SK-N-SH (cell line): ENCODE measurements at regions not wholly inside any gene's neighbourhood (a gene's known extent, or its start where the extent isn't known, plus 50 kb on each side); places are given as distances from the start of the nearest gene placed in this dataset.

ENCODE experiments used
- CTCF ChIA-PET: fragments of 300-600, 350-600 bp; formaldehyde crosslinking; extraction: SDS; loops from one replicate; lab custom pipeline; 2021; lab: Yijun Ruan, JAX
- POLR2A ChIA-PET: fragments of 350-600 bp; sonication (Branson Sonifier 250); formaldehyde crosslinking; extraction: SDS; loops from one replicate; lab custom pipeline; 2020; ENCODE audit warnings: antibody characterized with exemption, inconsistent platforms; lab: Yijun Ruan, JAX
- DNase-seq: peaks from one replicate; pipeline ENCODE4 v3.0.0; 2012
- H2AFZ ChIP-seq: fragments of 200-600 bp; sonication (generic); 2 replicates; pipeline ENCODE4 v1.8.1; 2016; ENCODE audit warnings: antibody characterized with exemption, mild to moderate bottlenecking, low read depth
- H3F3A ChIP-seq: fragments of 200-600 bp; sonication (generic); replicated peaks from 2 replicates; pipeline ENCODE3; 2016; ENCODE audit warnings: antibody characterized with exemption, mild to moderate bottlenecking; ENCODE audit not compliant: insufficient read depth
- H3K27ac ChIP-seq, 2 experiments: fragments of 200-500 bp in 1 of 2; fragments of 200-600 bp in 1 of 2; sonication (Bioruptor generic) in 1 of 2; sonication (generic), shearing (Covaris generic) in 1 of 2; 2 replicates each; pipeline versions ENCODE4 v1.5.1 to v1.6.1; 2014 to 2016; ENCODE audit warnings: low read depth in 2 of 2, inconsistent platforms in 1 of 2, low read length in 1 of 2, mild to moderate bottlenecking in 1 of 2, mixed read lengths in 1 of 2
- H3K27me3 ChIP-seq: fragments of 200-600 bp; sonication (generic), shearing (Covaris generic); 2 replicates; pipeline ENCODE4 v1.6.1; 2016; ENCODE audit warnings: mixed run types; ENCODE audit not compliant: insufficient read depth
- H3K36me3 ChIP-seq, 2 experiments: fragments of 200-500 bp in 1 of 2; fragments of 200-600 bp in 1 of 2; sonication (Bioruptor generic) in 1 of 2; sonication (generic) in 1 of 2; replicated peaks in 1 of 2; 2 replicates each; pipeline versions ENCODE3 to v1.5.1; 2014 to 2016; ENCODE audit warnings: low read length in 1 of 2, mild to moderate bottlenecking in 1 of 2; ENCODE audit not compliant: insufficient read depth in 2 of 2, control insufficient read depth in 1 of 2
- H3K4me1 ChIP-seq, 2 experiments: fragments of 200-500 bp in 1 of 2; fragments of 200-600 bp in 1 of 2; sonication (Bioruptor generic) in 1 of 2; sonication (generic), shearing (Covaris generic) in 1 of 2; 2 replicates each; pipeline versions ENCODE4 v1.5.1 to v1.6.1; 2014 to 2016; ENCODE audit warnings: low read depth in 1 of 2, low read length in 1 of 2, mixed run types in 1 of 2; ENCODE audit not compliant: insufficient read depth in 2 of 2, control insufficient read depth in 1 of 2
- H3K4me2 ChIP-seq: fragments of 200-600 bp; sonication (generic), shearing (Covaris generic); 2 replicates; pipeline ENCODE4 v1.6.1; 2017; ENCODE audit warnings: mixed run types
- H3K4me3 ChIP-seq, 2 experiments: fragments of 200-500 bp in 1 of 2; fragments of 200-600 bp in 1 of 2; sonication (Bioruptor generic) in 1 of 2; sonication (generic), shearing (Covaris generic) in 1 of 2; 2 replicates each; pipeline versions ENCODE4 v1.5.1 to v1.8.1; 2014 to 2016; ENCODE audit warnings: low read depth in 2 of 2, inconsistent platforms in 1 of 2, low read length in 1 of 2, mild to moderate bottlenecking in 1 of 2, mixed read lengths in 1 of 2, moderate library complexity in 1 of 2
- H3K79me2 ChIP-seq: fragments of 200-600 bp; sonication (generic); 2 replicates; pipeline ENCODE4 v1.8.1; 2017; ENCODE audit warnings: mild to moderate bottlenecking; ENCODE audit not compliant: insufficient read depth
- H3K9ac ChIP-seq: fragments of 200-600 bp; sonication (generic); 2 replicates; pipeline ENCODE4 v1.6.1; 2017; ENCODE audit warnings: mixed run types
- H3K9me2 ChIP-seq: fragments of 200-600 bp; sonication (generic); 2 replicates; pipeline ENCODE4 v1.6.1; 2017; ENCODE audit warnings: mixed run types
- H3K9me3 ChIP-seq: fragments of 200-600 bp; sonication (generic); 2 replicates; pipeline ENCODE4 v1.6.1; 2017; ENCODE audit warnings: mixed run types, mild to moderate bottlenecking, moderate library complexity
- H4K20me1 ChIP-seq: fragments of 200-600 bp; sonication (generic); 2 replicates; pipeline ENCODE4 v1.6.1; 2017; ENCODE audit warnings: mild to moderate bottlenecking, mixed run types; ENCODE audit not compliant: insufficient read depth
- CHD2 ChIP-seq: fragments of 150-350 bp; IDR thresholded peaks from 2 replicates; pipeline ENCODE4 v1.6.1; 2018; ENCODE audit warnings: low read length; ENCODE audit not compliant: partially characterized antibody
- ELF1 ChIP-seq: IDR thresholded peaks from 2 replicates; pipeline ENCODE4 v1.4.0; 2012
- EP300 ChIP-seq, 2 experiments: IDR thresholded peaks; 2 replicates each; pipeline versions ENCODE4 v1.4.0 to v1.6.1; 2012; ENCODE audit warnings: borderline replicate concordance in 1 of 2, low read depth in 1 of 2, low read length in 1 of 2
- EZH2phosphoT487 ChIP-seq: fragments of 200-600 bp; sonication (generic); IDR thresholded peaks from 2 replicates; pipeline ENCODE4 v1.6.1; 2017; ENCODE audit warnings: low read depth, mixed run types, mild to moderate bottlenecking, antibody characterized with exemption, moderate library complexity, borderline replicate concordance
- FOXJ3 ChIP-seq: sonication (generic); formaldehyde crosslinking; IDR thresholded peaks from 2 replicates; pipeline ENCODE4 v1.5.1; 2020; ENCODE audit warnings: mild to moderate bottlenecking, missing genetic modification reagents
- FOXM1 ChIP-seq: IDR thresholded peaks from 2 replicates; pipeline ENCODE4 v1.4.0; 2012; ENCODE audit warnings: low read depth, mild to moderate bottlenecking
- GABPA ChIP-seq: IDR thresholded peaks from 2 replicates; pipeline ENCODE4 v1.4.0; 2012; ENCODE audit warnings: low read depth, mild to moderate bottlenecking
- GATA2 ChIP-seq: sonication (generic); formaldehyde crosslinking; IDR thresholded peaks from 2 replicates; pipeline ENCODE4 v1.5.0; 2020; ENCODE audit warnings: mild to moderate bottlenecking, missing genetic modification reagents
- JUND ChIP-seq: IDR thresholded peaks from 2 replicates; pipeline ENCODE4 v1.4.0; 2012
- MEF2A ChIP-seq: IDR thresholded peaks from 2 replicates; pipeline ENCODE4 v1.4.0; 2012; ENCODE audit warnings: low read depth, borderline replicate concordance
- MXI1 ChIP-seq: IDR thresholded peaks from 2 replicates; pipeline ENCODE4 v1.6.1; 2012; ENCODE audit warnings: mild to moderate bottlenecking, low read depth, low read length, improper control_type of control experiment
- NRF1 ChIP-seq: IDR thresholded peaks from 2 replicates; pipeline ENCODE4 v1.6.1; 2012; ENCODE audit warnings: low read depth, mild to moderate bottlenecking, low read length
- RAD21 ChIP-seq: IDR thresholded peaks from 2 replicates; pipeline ENCODE4 v1.6.1; 2012; ENCODE audit warnings: mild to moderate bottlenecking, low read length
- RCOR1 ChIP-seq: fragments of 150-350 bp; IDR thresholded peaks from 2 replicates; pipeline ENCODE4 v1.6.1; 2017; ENCODE audit warnings: antibody characterized with exemption, low read length
- RXRA ChIP-seq: IDR thresholded peaks from 2 replicates; pipeline ENCODE4 v1.4.0; 2012; ENCODE audit warnings: low read depth, mild to moderate bottlenecking, borderline replicate concordance
- SIN3A ChIP-seq: IDR thresholded peaks from 2 replicates; pipeline ENCODE4 v1.6.1; 2012; ENCODE audit warnings: low read depth, mild to moderate bottlenecking, low read length, moderate library complexity, borderline replicate concordance
- SMC3 ChIP-seq: IDR thresholded peaks from 2 replicates; pipeline ENCODE4 v1.6.1; 2012; ENCODE audit warnings: low read depth, low read length, improper control_type of control experiment
- TCF12 ChIP-seq: IDR thresholded peaks from 2 replicates; pipeline ENCODE4 v1.4.0; 2012
- TEAD4 ChIP-seq: IDR thresholded peaks from 2 replicates; pipeline ENCODE4 v1.4.0; 2012; ENCODE audit warnings: mild to moderate bottlenecking, borderline replicate concordance; ENCODE audit not compliant: insufficient read depth
- YY1 ChIP-seq: IDR thresholded peaks from 2 replicates; pipeline ENCODE4 v1.4.0; 2012; ENCODE audit warnings: low read depth, mild to moderate bottlenecking
- WGBS: methylation state at CpG from one replicate; pipeline ENCODE4 v1.1.6; 2017; ENCODE audit warnings: low lambda C conversion rate; 5-methylcytosine and 5-hydroxymethylcytosine counted together
- TF ChIP-seq, protein P1 (sequence below): IDR thresholded peaks from 2 replicates; pipeline ENCODE4; 2012
- TF ChIP-seq, protein P2 (sequence below): IDR thresholded peaks from 2 replicates; pipeline ENCODE4 v1.4.0; 2012; ENCODE audit warnings: low read depth
- TF ChIP-seq, protein P3 (sequence below): IDR thresholded peaks from 2 replicates; pipeline ENCODE4 v1.4.0; 2012; ENCODE audit warnings: low read depth, borderline replicate concordance
- TF ChIP-seq, protein P4 (sequence below): fragments of 200-600 bp; sonication (generic); IDR thresholded peaks from 2 replicates; pipeline ENCODE4 v1.6.1; 2017; ENCODE audit warnings: antibody characterized with exemption, mild to moderate bottlenecking, moderate library complexity
- TF ChIP-seq, protein P5 (sequence below): fragments of 150-350 bp; IDR thresholded peaks from 2 replicates; pipeline ENCODE4 v1.6.1; 2017; ENCODE audit warnings: antibody characterized with exemption, low read length, low read depth, borderline replicate concordance

DNA sequence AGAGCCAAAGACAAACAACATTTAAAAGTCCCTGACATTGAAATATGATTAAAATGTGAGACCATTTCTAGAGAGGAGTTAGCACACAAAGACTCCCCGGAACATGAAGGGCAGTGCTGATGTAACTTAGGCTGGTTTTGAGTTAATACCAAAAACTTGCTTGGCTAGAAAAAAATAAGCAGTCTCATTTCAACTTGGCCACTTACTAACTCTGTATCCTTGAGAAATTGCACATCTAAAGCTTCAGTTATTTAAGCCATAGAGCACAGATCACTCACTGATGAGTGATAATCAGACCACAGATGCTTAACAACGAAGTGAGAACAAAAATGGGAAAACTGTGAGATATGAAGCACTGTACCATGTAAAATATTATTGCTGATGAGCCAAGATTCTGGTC, 65.9 kb upstream of the MAOA start:
- Histone ChIP-seq H4K20me1 (no peaks in the 10 kb centered on the region), H3K4me3 (no peak overlapping the region), H3K9me2 (no peaks in the 10 kb centered on the region), H3K4me2 (no peak overlapping the region), H3K9ac (no peak overlapping the region), H3K27me3 (no peaks in the 10 kb centered on the region), H3K27ac (no peak overlapping the region), H3K36me3 (no peaks in the 10 kb centered on the region), H3K79me2 (no peaks in the 10 kb centered on the region), H3K4me1 (no peaks in the 10 kb centered on the region), H3K9me3 (no peaks in the 10 kb centered on the region), H2AFZ (no peak overlapping the region), H3F3A (no peaks in the 10 kb centered on the region)
- TF ChIP-seq, protein P1, sequence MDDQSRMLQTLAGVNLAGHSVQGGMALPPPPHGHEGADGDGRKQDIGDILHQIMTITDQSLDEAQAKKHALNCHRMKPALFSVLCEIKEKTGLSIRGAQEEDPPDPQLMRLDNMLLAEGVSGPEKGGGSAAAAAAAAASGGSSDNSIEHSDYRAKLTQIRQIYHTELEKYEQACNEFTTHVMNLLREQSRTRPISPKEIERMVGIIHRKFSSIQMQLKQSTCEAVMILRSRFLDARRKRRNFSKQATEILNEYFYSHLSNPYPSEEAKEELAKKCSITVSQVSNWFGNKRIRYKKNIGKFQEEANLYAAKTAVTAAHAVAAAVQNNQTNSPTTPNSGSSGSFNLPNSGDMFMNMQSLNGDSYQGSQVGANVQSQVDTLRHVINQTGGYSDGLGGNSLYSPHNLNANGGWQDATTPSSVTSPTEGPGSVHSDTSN, result no peak
- no peak for TF ChIP-seq RAD21
- no peak for TF ChIP-seq TEAD4
- no peak for TF ChIP-seq SIN3A
- no peak for TF ChIP-seq FOXJ3 (CRISPR knock-in tag)
- no peak for TF ChIP-seq MEF2A
- TF ChIP-seq ELF1, result no peak
- no peak for TF ChIP-seq GABPA
- no peak for TF ChIP-seq JUND
- no peak for TF ChIP-seq EZH2phosphoT487
- no peak for TF ChIP-seq GATA2 (CRISPR knock-in tag)
- 14% methylated on average over 2 of the region's 2 CpGs for WGBS
- ChIA-PET CTCF (no interaction called here), POLR2A (no interaction called here)
- DNase-seq, result no peak

DNA sequence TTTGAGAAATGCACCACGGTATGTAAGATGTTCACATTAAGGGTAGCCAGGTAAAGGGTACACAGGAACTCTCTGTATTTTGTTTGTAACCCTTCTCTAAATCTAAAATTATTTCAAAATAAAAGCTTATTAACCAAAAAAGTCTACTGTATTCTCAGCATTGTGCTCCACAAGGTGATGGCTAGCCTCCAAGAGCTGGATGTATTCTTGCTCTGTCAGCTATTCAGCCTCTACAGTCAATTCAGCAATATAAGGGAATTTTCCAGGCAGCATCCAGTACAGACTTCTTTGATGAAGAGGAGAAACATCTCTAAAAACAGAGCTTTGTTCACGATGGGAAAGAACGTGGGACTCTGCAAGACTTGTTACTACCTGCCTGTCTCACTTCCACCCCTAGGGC, 63.5 kb upstream of the MAOA start:
- Histone ChIP-seq H3K36me3 (no peaks in the 10 kb centered on the region), H2AFZ (no peak overlapping the region)
- TF ChIP-seq CHD2 (no peak), RXRA (no peak), MXI1 (no peak), EZH2phosphoT487 (no peak), FOXM1 (no peak), SIN3A (no peak), TCF12 (no peak), YY1 (no peak), RAD21 (no peak), RCOR1 (no peak), SMC3 (no peak), EP300 (IDR thresholded peaks at IDR 0.05; ENCODE audit: borderline replicate concordance in 1 of 2, low read depth in 1 of 2, low read length in 1 of 2) (no peak), ELF1 (no peak), MEF2A (no peak), NRF1 (no peak)
- TF ChIP-seq, protein P2, sequence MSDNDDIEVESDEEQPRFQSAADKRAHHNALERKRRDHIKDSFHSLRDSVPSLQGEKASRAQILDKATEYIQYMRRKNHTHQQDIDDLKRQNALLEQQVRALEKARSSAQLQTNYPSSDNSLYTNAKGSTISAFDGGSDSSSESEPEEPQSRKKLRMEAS, result no peak
- TF ChIP-seq, protein P3, sequence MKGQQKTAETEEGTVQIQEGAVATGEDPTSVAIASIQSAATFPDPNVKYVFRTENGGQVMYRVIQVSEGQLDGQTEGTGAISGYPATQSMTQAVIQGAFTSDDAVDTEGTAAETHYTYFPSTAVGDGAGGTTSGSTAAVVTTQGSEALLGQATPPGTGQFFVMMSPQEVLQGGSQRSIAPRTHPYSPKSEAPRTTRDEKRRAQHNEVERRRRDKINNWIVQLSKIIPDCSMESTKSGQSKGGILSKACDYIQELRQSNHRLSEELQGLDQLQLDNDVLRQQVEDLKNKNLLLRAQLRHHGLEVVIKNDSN, result no peak
- TF ChIP-seq, protein P4, sequence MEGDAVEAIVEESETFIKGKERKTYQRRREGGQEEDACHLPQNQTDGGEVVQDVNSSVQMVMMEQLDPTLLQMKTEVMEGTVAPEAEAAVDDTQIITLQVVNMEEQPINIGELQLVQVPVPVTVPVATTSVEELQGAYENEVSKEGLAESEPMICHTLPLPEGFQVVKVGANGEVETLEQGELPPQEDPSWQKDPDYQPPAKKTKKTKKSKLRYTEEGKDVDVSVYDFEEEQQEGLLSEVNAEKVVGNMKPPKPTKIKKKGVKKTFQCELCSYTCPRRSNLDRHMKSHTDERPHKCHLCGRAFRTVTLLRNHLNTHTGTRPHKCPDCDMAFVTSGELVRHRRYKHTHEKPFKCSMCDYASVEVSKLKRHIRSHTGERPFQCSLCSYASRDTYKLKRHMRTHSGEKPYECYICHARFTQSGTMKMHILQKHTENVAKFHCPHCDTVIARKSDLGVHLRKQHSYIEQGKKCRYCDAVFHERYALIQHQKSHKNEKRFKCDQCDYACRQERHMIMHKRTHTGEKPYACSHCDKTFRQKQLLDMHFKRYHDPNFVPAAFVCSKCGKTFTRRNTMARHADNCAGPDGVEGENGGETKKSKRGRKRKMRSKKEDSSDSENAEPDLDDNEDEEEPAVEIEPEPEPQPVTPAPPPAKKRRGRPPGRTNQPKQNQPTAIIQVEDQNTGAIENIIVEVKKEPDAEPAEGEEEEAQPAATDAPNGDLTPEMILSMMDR, result no peak
- TF ChIP-seq, protein P5, sequence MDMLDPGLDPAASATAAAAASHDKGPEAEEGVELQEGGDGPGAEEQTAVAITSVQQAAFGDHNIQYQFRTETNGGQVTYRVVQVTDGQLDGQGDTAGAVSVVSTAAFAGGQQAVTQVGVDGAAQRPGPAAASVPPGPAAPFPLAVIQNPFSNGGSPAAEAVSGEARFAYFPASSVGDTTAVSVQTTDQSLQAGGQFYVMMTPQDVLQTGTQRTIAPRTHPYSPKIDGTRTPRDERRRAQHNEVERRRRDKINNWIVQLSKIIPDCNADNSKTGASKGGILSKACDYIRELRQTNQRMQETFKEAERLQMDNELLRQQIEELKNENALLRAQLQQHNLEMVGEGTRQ, result no peak
- TF ChIP-seq, all 33 proteins: peak for 0
- CTCF ChIA-PET, result no interaction called here
- DNase-seq, result no peak
- H3K4me3 ChIP-seq, result no peak overlapping the region
- H3K79me2 ChIP-seq, result no peaks in the 10 kb centered on the region
- H3K4me1 ChIP-seq, result no peaks in the 10 kb centered on the region
- WGBS, result 13% methylated on average over 3 of the region's 3 CpGs
- H3F3A ChIP-seq, result no peaks in the 10 kb centered on the region
- no peaks in the 10 kb centered on the region for H3K27me3 ChIP-seq
- H3K9ac ChIP-seq, result no peak overlapping the region
- H3K4me2 ChIP-seq, result no peak overlapping the region
- POLR2A ChIA-PET, result no interaction called here
- H3K9me2 ChIP-seq, result no peaks in the 10 kb centered on the region
- H3K27ac ChIP-seq, result no peak overlapping the region
- no peaks in the 10 kb centered on the region for H4K20me1 ChIP-seq
- no peaks in the 10 kb centered on the region for H3K9me3 ChIP-seq
